NT2/D1 (cell line): ENCODE measurements at regions not wholly inside any gene's neighbourhood (a gene's known extent, or its start where the extent isn't known, plus 50 kb on each side); places are given as distances from the start of the nearest gene placed in this dataset.

Experiments used
- SUZ12 ChIP-seq: IDR thresholded peaks from 2 replicates; pipeline ENCODE4 v1.6.1; 2011; ENCODE audit not compliant: insufficient read length, insufficient read depth; ENCODE audit errors: extremely low read depth
- YY1 ChIP-seq: IDR thresholded peaks from 2 replicates; pipeline ENCODE4 v1.6.1; 2011; ENCODE audit not compliant: insufficient read length, insufficient read depth
- ZNF274 ChIP-seq: IDR thresholded peaks from 2 replicates; pipeline ENCODE4 v1.6.1; 2011; ENCODE audit warnings: mild to moderate bottlenecking, low read depth, low read length

GRCh38 chr2:192560326-192560725 lies 365.6 kb upstream of the TMEFF2 start:
- no peak for TF ChIP-seq SUZ12
- no peak for TF ChIP-seq ZNF274
- no peak for TF ChIP-seq YY1
